ENCODE measurements at regions not wholly inside any gene's neighbourhood (a gene's known extent, or its start where the extent isn't known, plus 50 kb on each side); places are given as distances from the start of the nearest gene placed in this dataset.

DNA sequence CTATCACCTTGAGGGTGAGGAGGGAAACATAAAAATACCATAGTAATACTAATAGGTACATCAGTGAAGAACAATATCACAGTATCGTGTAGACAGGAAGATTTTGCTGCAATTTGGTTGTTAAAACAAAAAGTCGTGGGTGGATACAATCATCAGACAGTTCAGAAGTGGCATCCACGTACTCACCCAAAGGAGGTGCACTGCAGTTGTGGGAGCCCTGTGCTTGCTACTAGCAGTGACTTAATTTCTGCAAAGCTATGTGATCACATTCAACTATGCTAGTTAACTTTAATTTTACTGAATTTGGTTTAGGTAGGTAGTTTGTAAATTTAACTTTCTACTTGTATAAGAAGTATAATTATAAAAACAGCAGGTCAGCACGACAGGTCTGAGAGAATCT is 188.2 kb upstream of the SGK1 start:
- H3K27ac ChIP-seq = no peak overlapping the region
- TF ChIP-seq, protein P1, sequence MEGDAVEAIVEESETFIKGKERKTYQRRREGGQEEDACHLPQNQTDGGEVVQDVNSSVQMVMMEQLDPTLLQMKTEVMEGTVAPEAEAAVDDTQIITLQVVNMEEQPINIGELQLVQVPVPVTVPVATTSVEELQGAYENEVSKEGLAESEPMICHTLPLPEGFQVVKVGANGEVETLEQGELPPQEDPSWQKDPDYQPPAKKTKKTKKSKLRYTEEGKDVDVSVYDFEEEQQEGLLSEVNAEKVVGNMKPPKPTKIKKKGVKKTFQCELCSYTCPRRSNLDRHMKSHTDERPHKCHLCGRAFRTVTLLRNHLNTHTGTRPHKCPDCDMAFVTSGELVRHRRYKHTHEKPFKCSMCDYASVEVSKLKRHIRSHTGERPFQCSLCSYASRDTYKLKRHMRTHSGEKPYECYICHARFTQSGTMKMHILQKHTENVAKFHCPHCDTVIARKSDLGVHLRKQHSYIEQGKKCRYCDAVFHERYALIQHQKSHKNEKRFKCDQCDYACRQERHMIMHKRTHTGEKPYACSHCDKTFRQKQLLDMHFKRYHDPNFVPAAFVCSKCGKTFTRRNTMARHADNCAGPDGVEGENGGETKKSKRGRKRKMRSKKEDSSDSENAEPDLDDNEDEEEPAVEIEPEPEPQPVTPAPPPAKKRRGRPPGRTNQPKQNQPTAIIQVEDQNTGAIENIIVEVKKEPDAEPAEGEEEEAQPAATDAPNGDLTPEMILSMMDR (conservative IDR thresholded peaks at IDR 0.05) = no peak
- TF ChIP-seq ZFX (IDR thresholded peaks at IDR 0.05) = no peak

DNA sequence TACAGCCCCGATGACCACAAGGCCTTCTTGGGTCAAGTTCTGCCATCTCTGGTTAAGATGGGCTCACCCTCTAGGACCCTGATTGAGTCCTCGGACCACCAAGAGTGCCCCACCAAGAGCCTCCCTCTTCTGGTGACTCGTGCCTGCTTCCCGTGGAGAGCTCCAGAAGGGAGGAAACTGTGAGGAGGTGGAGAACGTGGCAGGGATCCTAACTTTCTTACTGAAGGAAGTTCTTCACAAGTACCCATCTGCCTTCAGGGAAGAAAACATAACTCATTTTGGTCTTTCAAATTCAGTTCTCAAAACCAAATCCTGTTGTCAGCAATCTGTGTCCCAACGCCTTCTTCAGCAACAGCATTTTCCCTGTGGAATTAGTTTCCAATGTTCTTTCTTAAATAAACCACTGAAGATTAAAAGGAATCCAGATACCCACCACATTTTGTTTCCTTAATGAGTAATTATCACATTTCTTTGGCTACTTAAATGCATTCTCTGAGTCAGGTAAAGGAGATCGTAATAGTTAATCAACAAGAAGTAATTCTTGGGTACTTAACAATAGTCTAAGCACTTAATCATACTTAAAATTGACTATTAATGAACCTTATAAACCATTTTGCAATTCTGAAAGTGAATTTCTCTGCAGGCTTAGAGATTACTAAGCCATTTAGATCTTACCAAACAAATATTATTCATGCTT is 185.8 kb upstream of the SGK1 start:
- H3K27ac ChIP-seq = no peak overlapping the region
- no peak for TF ChIP-seq ZFX (IDR thresholded peaks at IDR 0.05)
- TF ChIP-seq, protein P1 (conservative IDR thresholded peaks at IDR 0.05) = no peak

DNA sequence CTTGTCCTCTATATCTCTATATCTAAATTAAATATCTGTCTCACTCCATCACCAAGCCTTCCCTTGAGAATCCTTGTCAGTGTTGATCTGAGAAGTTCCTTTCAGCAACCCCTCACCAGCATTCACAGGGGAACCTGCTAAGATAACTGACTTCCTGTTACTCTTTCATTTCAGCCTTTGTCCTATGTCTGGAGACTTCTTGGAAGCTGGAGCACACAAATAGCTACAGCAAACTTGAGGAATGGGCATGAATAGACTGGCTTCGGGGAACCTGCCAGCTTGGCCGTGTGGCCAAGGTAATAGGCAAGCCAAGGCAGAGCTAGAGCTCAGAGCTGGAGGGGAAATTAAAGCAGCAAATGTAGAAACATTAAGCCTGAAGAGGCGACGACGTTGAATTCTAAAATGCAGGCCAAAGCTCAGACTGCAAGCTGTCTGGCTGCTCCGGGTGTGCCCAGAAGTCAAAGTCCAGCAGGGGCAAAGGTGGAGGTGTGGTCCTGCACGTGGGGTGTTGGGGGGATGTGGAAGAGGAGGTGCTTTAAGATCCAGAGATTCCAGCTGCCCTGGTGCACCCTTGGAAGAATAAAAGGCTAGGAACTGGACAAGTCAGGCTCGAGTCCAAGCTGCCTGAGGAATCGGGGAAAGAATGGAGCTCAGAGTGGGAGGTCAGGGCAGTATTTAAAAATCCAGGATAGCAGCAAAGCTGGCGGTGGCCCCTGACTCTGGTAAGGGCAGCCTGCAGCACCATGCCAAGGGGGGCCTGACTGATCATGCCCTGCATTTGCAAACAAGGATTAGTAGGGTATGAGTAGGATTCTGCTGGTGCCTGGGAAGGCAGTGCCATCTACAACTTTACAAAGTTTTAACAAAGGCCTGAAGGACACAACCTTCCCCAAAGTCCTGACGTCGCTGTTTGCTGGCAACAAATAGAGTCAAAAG is 185.0 kb upstream of the SGK1 start:
- TF ChIP-seq, protein P1 (conservative IDR thresholded peaks at IDR 0.05) = no peak
- TF ChIP-seq ZFX (IDR thresholded peaks at IDR 0.05) = no peak
- H3K27ac ChIP-seq = no peak overlapping the region

DNA sequence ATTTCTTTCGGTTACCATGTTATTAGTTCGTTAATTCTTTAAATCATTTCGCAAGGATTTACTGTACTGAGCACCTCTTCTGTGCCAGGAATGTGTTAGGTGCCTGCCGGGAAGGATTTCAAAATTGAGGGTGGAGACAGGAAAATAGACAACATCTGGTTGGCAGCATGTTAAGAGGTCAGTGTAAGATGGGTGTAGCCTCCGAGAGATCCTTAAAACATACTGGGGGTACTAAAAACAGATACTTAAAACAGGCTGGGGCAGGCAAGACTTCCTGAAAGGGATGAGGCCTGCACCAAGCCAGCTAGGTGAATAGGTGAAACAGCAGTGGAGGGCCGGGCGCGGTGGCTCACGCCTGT is 178.0 kb upstream of the SGK1 start:
- TF ChIP-seq ZFX (IDR thresholded peaks at IDR 0.05) = no peak
- TF ChIP-seq, protein P1 (conservative IDR thresholded peaks at IDR 0.05) = no peak

DNA sequence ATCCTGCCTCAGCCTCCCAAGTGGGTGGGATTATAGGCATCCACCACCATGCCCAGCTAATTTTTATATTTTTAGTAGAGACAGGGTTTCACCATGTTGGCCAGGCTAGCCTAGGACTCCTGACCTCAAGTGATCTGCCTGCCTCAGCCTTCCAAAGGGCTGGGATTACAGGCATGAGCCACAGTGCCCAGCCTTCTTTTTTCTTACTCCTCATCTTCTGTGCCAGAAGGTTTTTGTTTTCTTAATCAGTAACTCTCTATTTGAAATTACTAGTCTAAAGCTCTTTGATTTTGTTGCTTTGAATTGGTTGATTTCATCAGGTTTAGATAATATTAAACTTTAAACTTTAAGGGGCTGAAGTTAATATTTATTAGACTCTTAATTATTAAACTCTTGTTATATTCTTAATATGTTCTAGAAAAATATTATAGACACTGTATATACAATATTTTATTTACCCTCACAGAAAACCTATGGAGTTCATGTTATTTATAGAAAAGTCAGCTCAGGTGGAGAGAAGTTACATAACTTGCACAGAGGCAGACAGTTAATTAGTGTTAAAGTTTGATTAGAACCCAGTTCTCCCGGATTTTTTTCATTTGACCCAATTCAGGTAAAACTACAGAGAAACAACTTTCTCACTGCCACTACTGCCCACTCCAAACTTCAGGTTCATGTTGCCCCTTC is 177.4 kb upstream of the SGK1 start:
- TF ChIP-seq, protein P1 (conservative IDR thresholded peaks at IDR 0.05) = no peak
- TF ChIP-seq ZFX (IDR thresholded peaks at IDR 0.05) = no peak
- no peak overlapping the region for H3K27ac ChIP-seq

More for the DNA sequence above, 178.0 kb upstream of the SGK1 start:
- no peak overlapping the region for H3K27ac ChIP-seq

DNA sequence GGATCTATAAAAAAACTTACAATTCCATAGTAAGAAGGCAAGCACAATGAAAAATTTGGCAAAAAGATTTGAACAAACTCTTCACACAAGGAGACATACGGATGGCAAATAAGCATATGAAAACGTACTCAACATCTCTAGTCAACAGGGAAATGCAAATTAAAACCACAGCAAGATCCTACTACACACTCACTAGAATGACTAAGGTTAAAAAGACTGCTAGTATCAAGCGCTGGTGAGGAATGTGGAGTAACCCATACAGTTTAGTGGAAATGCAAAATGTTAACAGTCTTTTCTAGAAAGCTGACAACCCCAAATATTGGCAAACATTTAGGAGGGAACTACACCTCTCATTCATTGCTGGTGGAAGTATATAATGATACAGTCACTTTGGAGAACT is 175.9 kb upstream of the SGK1 start:
- no peak overlapping the region for H3K27ac ChIP-seq
- TF ChIP-seq, protein P1 (conservative IDR thresholded peaks at IDR 0.05) = no peak

DNA sequence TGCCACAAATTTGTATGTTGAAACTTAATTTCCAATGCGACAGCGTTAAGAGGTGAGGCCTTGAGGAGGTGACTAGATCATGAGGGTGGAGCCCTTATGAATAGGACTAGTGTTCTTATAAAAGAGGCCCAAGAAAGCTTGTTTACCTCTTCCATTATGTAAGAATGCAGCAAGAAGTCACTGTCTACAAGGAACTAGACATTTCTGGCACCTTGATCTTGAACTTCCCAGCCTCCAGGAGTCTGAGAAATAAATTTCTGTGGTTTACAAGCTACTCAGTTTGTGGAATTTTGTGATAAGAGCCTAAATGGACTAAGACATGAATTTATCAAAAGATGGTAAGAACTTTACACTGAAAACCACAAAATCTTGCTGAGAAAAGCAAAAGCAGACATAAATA is 173.6 kb upstream of the SGK1 start:
- no peak for TF ChIP-seq ZFX (IDR thresholded peaks at IDR 0.05)
- TF ChIP-seq, protein P1 (conservative IDR thresholded peaks at IDR 0.05) = no peak
- H3K27ac ChIP-seq = no peak overlapping the region
